Transverse colon (tissue), 4 donors: ENCODE measurements at regions not wholly inside any gene's neighbourhood (a gene's known extent, or its start where the extent isn't known, plus 50 kb on each side); places are given as distances from the start of the nearest gene placed in this dataset.
"Not testable (repeated sequence)": the region's sequence is repeated elsewhere in the genome, so short reads cannot be mapped to it uniquely, and the experiment has no call there.

ENCODE experiments used
- DNase-seq: peaks from one replicate; pipeline ENCODE4 v3.0.0-alpha.2; 2019
- H3K27ac ChIP-seq, 4 donors: fragments of 200-600 bp; sonication (generic); 2 replicates each; pipeline ENCODE4 v1.5.1; 2016 to 2018; ENCODE audit warnings: inconsistent platforms in 4 of 4
- H3K27me3 ChIP-seq: fragments of 200-600 bp; sonication (generic); 2 replicates; pipeline ENCODE4 v1.5.1; 2017; ENCODE audit warnings: inconsistent platforms
- H3K36me3 ChIP-seq, 4 donors: fragments of 200-600 bp; sonication (generic); 2 replicates each; pipeline ENCODE4 v1.5.1; 2017 to 2019; ENCODE audit warnings: inconsistent platforms in 4 of 4
- H3K4me1 ChIP-seq, 4 donors: fragments of 200-600 bp; sonication (generic); 2 replicates each; pipeline ENCODE4 v1.5.1; 2017 to 2020; ENCODE audit warnings: inconsistent platforms in 4 of 4
- H3K4me3 ChIP-seq, 4 donors: fragments of 200-600 bp; sonication (generic); 1 replicate in 1 of 4; 2 replicates in 3 of 4; pipeline versions ENCODE4 v1.5.1 to v1.6.1; 2017 to 2019; ENCODE audit warnings: inconsistent platforms in 4 of 4
- H3K9me3 ChIP-seq, 2 donors: fragments of 200-600 bp; sonication (generic); 2 replicates each; pipeline ENCODE4 v1.5.1; 2017 to 2019; ENCODE audit warnings: inconsistent platforms in 2 of 2
- EP300 ChIP-seq: sonication (generic); formaldehyde crosslinking; IDR thresholded peaks from one replicate; pipeline ENCODE4 v1.6.1; 2017; ENCODE audit warnings: antibody characterized with exemption, low read depth
- POLR2A ChIP-seq: fragments of 450-650 bp; IDR thresholded peaks from one replicate; pipeline ENCODE4 v1.6.1; 2016; ENCODE audit warnings: antibody characterized with exemption, mild to moderate bottlenecking, moderate library complexity
- POLR2AphosphoS5 ChIP-seq, 3 donors: sonication (generic); formaldehyde crosslinking; IDR thresholded peaks; one replicate each; pipeline ENCODE4 v1.6.1; 2016; ENCODE audit warnings: antibody characterized with exemption in 3 of 3
- WGBS, 2 donors: methylation state at CpG; one replicate each; pipeline ENCODE4 v1.1.5; 2018; ENCODE audit warnings: low coverage in 1 of 2; 5-methylcytosine and 5-hydroxymethylcytosine counted together
- in situ Hi-C, 4 donors: fragments of 200-750 bp; cut with MboI; loops; one replicate each; pipeline versions ENCODE4 v1.15.0 to v1.15.1; 2017; ENCODE audit warnings: low sequenced_read_pairs in 3 of 4, low pct_ligation_motif_present in 1 of 4, low pct_unique_long_range_greater_than_20kb in 1 of 4
- intact Hi-C: fragments of 100-400 bp; cut with DNase I; formaldehyde crosslinking; loops from one replicate; pipeline ENCODE4 v1.15.1; 2023; ENCODE audit warnings: low total_unique reads
- TF ChIP-seq, protein P1 (sequence below), 5 experiments: fragments of 200-600 bp in 3 of 5; fragments of 450-650 bp in 2 of 5; sonication (generic) in 3 of 5; IDR thresholded peaks; 1 replicate in 2 of 5; 2 replicates in 3 of 5; pipeline ENCODE4 v1.5.1; 2016 to 2017; ENCODE audit warnings: antibody characterized with exemption in 5 of 5, inconsistent platforms in 3 of 5, mild to moderate bottlenecking in 2 of 5, moderate library complexity in 1 of 5

DNA sequence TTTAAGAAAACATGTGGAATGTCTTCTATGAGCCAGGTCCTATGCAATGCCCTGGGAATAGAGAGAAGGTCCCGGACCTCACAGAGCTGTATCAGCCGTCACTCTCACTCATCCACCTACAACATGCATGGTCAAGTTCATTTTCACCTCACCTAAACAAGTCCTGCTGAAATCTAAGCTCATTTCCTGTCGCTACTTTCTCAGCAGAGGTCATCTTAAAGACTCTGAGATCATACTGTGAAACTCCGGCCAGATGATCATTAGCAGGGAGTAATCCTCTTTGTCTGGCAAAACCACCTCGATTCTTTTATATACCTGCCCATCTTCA is 66.2 kb upstream of the LYRM9 start:
- H3K36me3 ChIP-seq = no peaks in the 10 kb centered on the region
- no peaks in the 10 kb centered on the region for H3K9me3 ChIP-seq
- WGBS, 2 donors = 49 to 65% methylated on average over 5 of the region's 5 CpGs
- no peak for DNase-seq
- H3K4me1 ChIP-seq = no peaks in the 10 kb centered on the region
- no peak overlapping the region for H3K27ac ChIP-seq
- H3K4me3 ChIP-seq = no peak overlapping the region
- intact Hi-C loops = no loop called here
- TF ChIP-seq, protein P1, sequence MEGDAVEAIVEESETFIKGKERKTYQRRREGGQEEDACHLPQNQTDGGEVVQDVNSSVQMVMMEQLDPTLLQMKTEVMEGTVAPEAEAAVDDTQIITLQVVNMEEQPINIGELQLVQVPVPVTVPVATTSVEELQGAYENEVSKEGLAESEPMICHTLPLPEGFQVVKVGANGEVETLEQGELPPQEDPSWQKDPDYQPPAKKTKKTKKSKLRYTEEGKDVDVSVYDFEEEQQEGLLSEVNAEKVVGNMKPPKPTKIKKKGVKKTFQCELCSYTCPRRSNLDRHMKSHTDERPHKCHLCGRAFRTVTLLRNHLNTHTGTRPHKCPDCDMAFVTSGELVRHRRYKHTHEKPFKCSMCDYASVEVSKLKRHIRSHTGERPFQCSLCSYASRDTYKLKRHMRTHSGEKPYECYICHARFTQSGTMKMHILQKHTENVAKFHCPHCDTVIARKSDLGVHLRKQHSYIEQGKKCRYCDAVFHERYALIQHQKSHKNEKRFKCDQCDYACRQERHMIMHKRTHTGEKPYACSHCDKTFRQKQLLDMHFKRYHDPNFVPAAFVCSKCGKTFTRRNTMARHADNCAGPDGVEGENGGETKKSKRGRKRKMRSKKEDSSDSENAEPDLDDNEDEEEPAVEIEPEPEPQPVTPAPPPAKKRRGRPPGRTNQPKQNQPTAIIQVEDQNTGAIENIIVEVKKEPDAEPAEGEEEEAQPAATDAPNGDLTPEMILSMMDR (IDR thresholded peaks at IDR 0.05) = no peak
- TF ChIP-seq POLR2AphosphoS5 (IDR thresholded peaks at IDR 0.05) = no peak
- no peak for TF ChIP-seq EP300
- no peak for TF ChIP-seq POLR2A
- H3K27me3 ChIP-seq = no peaks in the 10 kb centered on the region
- in situ Hi-C loops = no loop called here

DNA sequence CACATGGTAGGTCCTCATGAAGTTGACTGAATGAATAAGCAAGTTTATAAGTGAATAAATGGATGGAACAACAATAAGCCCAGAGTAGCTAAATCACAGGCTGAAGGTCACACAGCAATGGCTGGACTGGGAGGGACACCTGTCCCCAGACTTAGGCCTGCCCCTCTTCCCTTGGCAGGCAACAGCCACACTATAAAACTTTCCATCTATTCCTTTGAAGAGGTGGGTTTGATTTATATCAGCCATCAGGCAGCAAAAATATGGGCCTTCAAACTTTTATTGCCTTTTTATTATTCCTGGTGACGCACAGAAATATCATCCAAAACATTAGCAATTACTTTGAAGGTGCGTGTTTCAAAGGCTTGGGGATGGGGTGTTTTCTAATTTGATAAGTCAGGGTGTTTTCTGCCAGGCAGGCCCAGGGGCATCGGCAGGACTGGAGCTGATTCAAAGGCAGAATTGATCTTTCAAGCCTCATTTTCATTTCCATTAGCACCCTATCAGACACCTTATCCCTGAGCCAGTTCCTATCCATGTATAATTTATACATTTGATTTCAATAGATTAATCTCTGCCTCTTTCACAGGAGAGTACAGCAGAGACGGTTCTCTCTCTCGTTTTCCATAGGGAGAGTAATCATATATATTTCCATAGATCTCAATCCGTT is 67.2 kb upstream of the LYRM9 start:
- no peaks in the 10 kb centered on the region for H3K9me3 ChIP-seq
- no peaks in the 10 kb centered on the region for H3K27me3 ChIP-seq
- WGBS, 2 donors = 34 to 52% methylated on average over 4 to 6 of the region's 6 CpGs
- H3K27ac ChIP-seq = no peak overlapping the region
- no peaks in the 10 kb centered on the region for H3K36me3 ChIP-seq
- intact Hi-C loops = no loop called here
- in situ Hi-C loops = no loop called here
- DNase-seq = no peak
- H3K4me3 ChIP-seq = no peak overlapping the region
- TF ChIP-seq POLR2AphosphoS5 (IDR thresholded peaks at IDR 0.05) (no peak), EP300 (no peak), POLR2A (no peak)
- TF ChIP-seq, protein P1 (IDR thresholded peaks at IDR 0.05) = no peak
- H3K4me1 ChIP-seq = no peaks in the 10 kb centered on the region

DNA sequence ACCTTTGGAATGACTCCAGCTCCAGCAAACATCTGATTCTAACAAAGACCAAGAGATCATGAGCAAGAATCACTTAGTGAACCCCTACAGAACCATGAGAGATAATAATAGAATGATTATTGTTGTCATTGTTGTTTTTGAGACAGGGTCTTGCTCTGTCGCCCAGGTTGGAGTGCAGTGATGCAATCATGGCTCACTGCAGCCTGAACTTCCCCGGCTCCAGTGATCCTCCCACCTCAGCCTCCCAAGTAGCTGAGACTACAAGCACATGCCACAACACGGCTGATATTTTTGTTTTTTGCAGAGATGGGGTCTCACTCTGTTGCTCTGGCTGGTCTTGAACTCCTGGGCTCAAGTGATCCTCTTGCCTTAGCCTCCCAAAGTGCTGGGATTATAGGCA is 69.4 kb upstream of the LYRM9 start:
- H3K36me3 ChIP-seq, intact Hi-C loops, in situ Hi-C loops, H3K27ac ChIP-seq, H3K9me3 ChIP-seq, H3K4me3 ChIP-seq, H3K27me3 ChIP-seq, H3K4me1 ChIP-seq, DNase-seq: not testable (repeated sequence)
- 60 to 86% methylated on average over 1 to 3 of the region's 3 CpGs for WGBS, 2 donors

DNA sequence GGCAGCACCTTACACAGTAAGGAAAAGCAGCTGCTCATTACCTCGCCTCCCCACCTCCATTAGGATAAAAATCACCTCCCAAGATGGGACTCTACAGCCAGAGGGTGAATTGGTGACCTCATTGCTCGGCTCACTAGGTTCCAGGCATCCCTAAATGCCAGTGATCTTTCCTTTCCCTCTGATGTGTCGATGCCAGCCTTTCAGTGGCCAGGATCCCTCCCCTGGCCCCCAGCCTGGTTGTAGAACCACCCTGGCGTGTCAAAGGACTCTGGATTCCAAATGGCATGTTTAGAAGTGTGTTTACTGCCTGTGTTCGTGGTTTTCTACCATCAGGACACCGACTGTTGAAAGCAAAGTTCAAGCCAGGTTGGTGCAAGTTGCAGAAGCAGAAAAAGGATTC is 72.1 kb upstream of the LYRM9 start:
- H3K27ac ChIP-seq = no peak overlapping the region
- TF ChIP-seq POLR2AphosphoS5 (IDR thresholded peaks at IDR 0.05) (no peak), EP300 (no peak), POLR2A (no peak)
- TF ChIP-seq, protein P1 (IDR thresholded peaks at IDR 0.05) = no peak
- no peaks in the 10 kb centered on the region for H3K36me3 ChIP-seq
- H3K9me3 ChIP-seq = no peaks in the 10 kb centered on the region
- in situ Hi-C loops = no loop called here
- H3K27me3 ChIP-seq = no peaks in the 10 kb centered on the region
- 77% methylated on average over 6 of the region's 6 CpGs; no CpG with 5 or more reads in 1 of the 2 donors for WGBS, 2 donors
- H3K4me3 ChIP-seq = no peak overlapping the region
- no peak for DNase-seq
- H3K4me1 ChIP-seq = no peaks in the 10 kb centered on the region
- intact Hi-C loops = no loop called here

DNA sequence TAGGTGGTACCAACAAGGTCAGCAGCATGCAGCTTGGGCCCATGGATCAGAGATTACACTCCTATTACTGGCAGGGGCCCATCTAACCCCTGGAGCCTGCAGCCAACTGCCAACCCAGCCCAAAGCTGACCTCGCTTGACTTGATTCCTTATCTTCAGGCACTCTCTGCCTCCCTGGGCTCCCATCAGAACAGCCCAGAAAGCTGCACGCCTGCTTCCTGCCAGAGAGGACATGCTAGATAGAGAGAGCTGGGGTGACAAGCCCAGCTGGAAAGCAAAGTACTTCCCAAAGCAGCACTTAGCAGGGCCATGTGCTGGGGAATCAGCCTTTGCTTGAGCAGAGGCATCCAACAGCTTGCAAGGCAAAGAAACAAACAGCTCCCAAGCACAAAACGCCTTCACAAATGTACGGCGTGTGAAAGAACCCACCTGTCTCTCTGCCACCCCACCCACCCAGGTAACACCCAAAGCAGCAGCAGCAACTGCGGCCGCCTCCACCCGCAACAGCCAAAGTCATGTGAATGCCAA is 74.2 kb upstream of the NLK start:
- 87 to 95% methylated on average over 3 to 8 of the region's 8 CpGs for WGBS, 2 donors
- Histone ChIP-seq H3K27me3 (no peaks in the 10 kb centered on the region), H3K4me1 (no peaks in the 10 kb centered on the region), H3K36me3 (no peaks in the 10 kb centered on the region), H3K9me3 (no peaks in the 10 kb centered on the region), H3K4me3 (no peak overlapping the region), H3K27ac (no peak overlapping the region)
- TF ChIP-seq POLR2AphosphoS5 (IDR thresholded peaks at IDR 0.05) (no peak), EP300 (no peak), POLR2A (no peak)
- TF ChIP-seq, protein P1 (IDR thresholded peaks at IDR 0.05) = no peak
- DNase-seq = no peak
- in situ Hi-C loops = no loop called here
- intact Hi-C loops = no loop called here
